Left cardiac atrium (tissue), 4 donors: ENCODE measurements at regions not wholly inside any gene's neighbourhood (a gene's known extent, or its start where the extent isn't known, plus 50 kb on each side); places are given as distances from the start of the nearest gene placed in this dataset.
A peak's percentile ranks its signal among the peaks of the same experiment; 100 is the strongest.

Experiments used
- ATAC-seq, 2 donors: fragments of 200-7000 bp; cut with Tn5 transposase; one replicate each; pipeline ENCODE4 v1.9.1; 2020; ENCODE audit warnings: mild to moderate bottlenecking in 2 of 2, moderate library complexity in 2 of 2
- DNase-seq: peaks from one replicate; pipeline ENCODE4 v3.0.0-alpha.2; 2020
- intact Hi-C, 2 donors: fragments of 100-400 bp; cut with DNase I; formaldehyde crosslinking; loops; one replicate each; pipeline versions ENCODE4 v1.14.1 to v1.15.1; 2022 to 2023
- donor health status: DM: no; HTN: yes; CAD: no.
- donor health status: DM: no; HTN: yes; CAD: no; lungs with severe emphysema.
- donor health status: DM: yes; HTN: yes; CAD: no.
- donor health status: Dilated cardiomyopathy.

DNA sequence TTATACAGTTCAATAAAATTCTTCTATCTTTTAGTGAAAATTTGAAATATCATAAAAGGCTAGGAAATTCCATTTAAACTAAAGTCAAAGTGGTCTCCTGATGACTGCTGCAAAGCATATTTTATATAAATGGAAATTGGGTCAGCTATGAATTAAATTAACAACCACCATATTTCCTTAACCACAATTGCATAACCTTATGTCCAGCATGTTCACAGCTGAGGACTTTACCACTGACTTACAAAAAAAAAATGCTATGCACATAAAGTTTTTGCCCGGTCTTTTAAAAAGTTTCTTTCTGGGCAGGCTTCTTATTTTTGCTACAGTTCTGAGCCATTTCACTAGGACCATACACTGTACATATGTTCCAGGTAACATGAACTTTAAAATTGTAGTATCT lies 208.6 kb upstream of the RGMB start:
- intact Hi-C loops = no loop called here
- DNase-seq (no peak), ATAC-seq (no peak)

DNA sequence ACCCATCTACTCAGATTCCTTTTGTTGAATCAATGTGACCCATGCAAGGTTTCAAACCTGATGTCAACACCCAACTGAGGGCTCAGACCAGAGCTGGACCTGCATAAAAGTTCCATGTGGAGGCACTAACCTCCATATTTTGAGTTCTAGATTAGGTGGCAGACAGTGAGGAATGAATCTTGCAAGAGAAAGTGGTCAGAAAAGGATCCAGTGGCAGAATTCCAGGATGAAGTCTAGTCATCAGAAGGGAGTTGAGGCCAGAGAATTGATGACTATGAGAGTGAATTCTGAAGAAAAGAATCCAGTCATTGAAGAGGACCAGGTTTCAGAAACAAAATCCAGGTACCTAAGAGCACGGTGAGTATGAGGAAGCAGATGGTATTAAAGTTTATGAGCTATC lies 205.1 kb upstream of the RGMB start:
- DNase-seq (no peak), ATAC-seq (no peak)
- intact Hi-C loops = no loop called here

DNA sequence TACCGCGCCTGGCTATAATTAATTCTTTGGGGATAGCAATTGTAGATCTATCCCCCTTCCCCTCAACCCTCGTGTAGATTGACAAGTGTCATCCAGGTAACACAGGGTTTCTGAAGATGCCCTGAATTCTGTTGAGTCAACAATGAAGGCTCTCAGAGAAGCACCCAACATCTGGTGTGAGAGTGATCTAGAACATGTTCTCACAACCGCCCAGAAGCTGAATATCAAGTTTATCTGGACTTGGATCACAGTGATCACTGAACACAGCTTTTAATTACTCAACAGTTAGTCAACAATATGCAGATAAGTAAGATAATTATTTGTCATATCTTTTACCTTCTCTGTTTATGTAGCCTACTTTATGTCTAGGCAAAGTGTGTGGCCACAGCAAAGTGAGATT lies 204.2 kb upstream of the RGMB start:
- ATAC-seq = no peak
- intact Hi-C loops = no loop called here

DNA sequence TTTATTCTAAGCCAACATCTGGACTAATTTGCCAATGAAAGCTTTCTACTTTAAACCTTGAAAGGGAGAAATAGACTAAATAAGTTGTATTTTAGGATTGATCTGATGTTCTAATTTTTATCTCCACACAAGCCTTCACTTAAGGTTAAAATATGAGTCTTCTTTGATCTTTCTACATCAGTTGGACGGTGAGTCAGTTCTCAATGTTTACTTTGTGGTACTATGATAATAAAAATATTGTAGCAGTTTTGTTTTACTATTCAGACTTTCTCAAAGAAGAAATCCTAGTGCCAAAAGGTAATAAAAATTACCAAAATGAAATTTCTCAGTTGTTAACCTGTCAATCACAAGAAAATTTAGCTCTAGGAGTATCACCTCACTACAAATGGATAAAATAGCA lies 203.5 kb upstream of the RGMB start:
- DNase-seq (no peak), ATAC-seq (no peak)
- intact Hi-C loops = loop anchor here in 1 of 2 donors (10.0 kb wide), 1 partner anchor 165 kb away; no protein-coding TSS in a partner anchor

More for the DNA sequence above, 204.2 kb upstream of the RGMB start:
- DNase-seq = no peak

DNA sequence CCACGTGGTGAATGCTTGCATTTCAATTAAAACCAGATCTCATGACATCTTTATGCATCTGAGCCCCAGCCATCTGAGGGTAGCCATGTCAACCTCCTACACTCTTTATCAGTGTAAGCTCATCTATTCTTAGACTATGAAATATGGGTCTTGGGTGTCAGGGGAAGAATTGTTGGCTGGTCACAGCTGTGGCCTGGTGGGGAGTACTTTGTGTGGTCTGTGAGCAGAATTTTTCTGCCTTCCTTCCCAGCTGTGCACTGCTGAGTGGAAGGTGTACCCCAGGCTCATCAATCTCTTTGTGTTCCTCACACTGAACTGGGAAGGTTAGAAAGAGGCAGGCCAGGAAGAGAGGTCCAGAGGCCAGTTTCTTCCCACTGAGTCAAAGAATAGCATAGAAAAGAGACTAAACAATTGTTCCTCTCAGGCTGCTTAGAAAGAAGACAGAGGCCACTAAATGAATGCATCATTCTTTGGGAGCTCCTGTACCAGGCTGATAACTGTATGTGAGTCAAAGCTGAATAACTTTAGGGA lies 202.7 kb upstream of the RGMB start:
- intact Hi-C loops = loop anchor here in 1 of 2 donors (10.0 kb wide), 1 partner anchor 164 kb away; no protein-coding TSS in a partner anchor
- DNase-seq (no peak), ATAC-seq (no peak)

DNA sequence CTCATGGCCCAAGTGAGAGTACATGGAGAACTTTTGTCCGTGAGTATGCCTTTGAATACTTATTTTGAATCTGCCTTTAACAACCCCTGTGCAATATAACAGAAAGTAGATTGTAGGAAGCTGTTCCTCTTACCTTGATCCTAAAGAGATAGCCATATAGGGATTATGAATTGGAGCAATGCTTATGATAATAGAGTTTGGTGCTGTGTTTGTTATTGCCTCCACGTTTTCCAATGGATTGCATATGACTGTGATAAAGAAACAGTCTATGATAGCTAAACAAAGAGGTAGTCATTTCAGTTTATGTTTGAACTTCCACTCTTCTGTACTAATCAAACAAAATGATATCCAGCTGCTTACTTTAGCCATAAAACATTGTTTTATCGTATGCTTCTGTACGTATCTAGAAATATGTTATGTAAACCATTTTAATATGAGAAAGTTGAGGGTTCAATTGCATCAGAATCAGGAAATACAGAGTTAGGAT lies 199.6 kb upstream of the RGMB start:
- ATAC-seq (no peak), DNase-seq (no peak)
- intact Hi-C loops = loop anchor here in 1 of 2 donors (10.0 kb wide), 1 partner anchor 161 kb away; no protein-coding TSS in a partner anchor

DNA sequence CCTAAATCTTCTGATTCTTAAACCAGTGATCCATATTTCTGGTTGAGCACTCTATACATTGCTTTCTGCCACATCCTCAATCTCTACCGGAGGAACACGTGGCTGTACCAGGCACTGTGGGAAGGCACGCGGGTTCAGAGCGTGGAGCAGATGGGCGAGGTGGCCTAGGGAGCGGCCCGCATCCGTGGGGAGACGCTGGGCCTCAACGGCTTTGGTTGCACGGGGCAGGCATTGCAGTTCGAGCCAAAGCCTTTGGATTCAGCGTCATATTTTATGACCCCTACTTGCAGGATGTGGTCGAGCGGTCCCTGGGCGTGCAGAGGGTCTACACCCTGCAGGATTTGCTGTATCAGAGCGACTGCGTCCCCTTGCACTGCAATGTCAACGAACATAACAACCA lies 197.2 kb upstream of the RGMB start:
- no peak for DNase-seq
- ATAC-seq = no peak
- intact Hi-C loops = loop anchor here in 1 of 2 donors (10.0 kb wide), 1 partner anchor 159 kb away; no protein-coding TSS in a partner anchor

DNA sequence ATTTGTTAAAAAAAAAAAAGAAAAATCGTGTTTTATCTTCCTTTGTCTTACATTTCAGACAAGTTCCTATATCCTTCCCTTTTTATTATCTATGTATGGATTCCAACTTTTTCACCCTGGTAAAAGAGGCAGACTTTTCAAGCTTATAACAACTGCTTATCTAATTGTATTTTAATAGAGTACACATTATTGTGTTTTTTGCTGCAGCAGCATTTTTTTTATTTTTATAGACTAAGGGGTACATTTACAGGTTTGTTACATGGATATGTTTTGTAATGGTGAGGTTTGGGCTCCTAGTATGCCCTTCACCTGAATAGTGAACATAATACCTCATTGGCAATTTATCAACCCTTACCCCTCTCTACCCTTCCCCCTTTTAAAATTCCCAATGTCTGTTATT lies 195.0 kb upstream of the RGMB start:
- intact Hi-C loops = loop anchor here in 1 of 2 donors (10.0 kb wide), 1 partner anchor 156 kb away; no protein-coding TSS in a partner anchor
- ATAC-seq = no peak
- DNase-seq = no peak

DNA sequence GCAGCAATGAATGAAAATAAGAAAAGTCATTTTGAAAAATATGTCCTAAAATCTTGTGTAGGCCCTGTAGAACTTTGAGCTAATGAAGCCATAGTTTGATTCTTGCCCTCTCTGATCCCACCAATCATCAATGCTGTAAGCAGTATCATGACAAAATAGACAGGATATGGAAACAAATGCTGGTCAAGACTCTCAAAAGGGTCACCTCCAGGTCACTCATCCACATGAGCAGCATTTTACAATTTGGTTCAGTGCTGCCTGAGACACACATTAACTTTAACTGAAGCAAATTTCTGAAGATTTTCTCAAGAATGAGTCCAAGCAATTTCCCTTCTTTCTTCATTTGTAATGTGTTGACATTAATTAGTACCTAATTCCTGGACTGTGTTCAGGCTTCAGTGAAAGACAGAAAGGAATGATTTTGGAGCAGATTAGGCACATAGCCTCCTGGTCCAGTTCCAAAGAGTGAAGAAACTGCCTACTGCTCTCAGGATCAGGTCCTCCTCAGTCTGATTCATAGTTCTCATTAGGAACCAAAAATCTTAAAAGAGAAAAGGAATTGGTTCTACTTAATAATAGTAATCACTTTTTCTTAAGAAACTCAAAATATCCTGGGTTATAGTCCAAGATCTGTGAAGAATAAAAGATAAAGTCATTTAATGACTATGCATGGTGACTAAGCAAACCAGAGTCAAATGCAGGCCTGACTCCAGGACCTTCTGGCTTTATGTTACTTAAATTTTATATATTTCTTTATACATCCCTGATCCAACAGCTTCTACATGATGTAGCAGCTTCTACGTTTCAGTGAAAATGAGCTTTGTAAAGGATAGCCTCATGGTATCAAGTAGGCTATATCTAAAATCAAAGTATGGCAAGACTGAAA lies 192.1 kb upstream of the RGMB start:
- intact Hi-C loops = no loop called here
- no peak for DNase-seq
- peak in 1 of 2 donors; percentile 67 for ATAC-seq

DNA sequence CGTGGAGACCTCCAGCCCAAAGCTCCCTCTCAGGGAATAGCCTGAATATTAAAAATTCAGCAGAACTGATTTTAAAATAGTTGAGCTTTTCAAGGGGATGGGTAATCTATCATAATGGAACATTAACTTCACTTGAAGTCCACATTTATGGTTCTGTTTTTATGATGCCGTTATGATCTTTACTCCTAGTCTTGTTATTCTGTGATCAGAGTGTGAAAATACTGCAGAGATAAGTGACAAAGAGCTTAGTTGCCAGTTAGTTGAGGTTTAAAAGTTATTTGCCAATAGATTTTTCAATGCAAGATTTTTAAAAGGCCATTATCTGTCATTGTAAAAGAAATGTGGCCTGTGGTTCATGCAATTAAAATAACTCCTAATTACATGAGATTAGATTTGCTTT lies 189.9 kb upstream of the RGMB start:
- no peak for DNase-seq
- intact Hi-C loops = no loop called here
- no peak for ATAC-seq

DNA sequence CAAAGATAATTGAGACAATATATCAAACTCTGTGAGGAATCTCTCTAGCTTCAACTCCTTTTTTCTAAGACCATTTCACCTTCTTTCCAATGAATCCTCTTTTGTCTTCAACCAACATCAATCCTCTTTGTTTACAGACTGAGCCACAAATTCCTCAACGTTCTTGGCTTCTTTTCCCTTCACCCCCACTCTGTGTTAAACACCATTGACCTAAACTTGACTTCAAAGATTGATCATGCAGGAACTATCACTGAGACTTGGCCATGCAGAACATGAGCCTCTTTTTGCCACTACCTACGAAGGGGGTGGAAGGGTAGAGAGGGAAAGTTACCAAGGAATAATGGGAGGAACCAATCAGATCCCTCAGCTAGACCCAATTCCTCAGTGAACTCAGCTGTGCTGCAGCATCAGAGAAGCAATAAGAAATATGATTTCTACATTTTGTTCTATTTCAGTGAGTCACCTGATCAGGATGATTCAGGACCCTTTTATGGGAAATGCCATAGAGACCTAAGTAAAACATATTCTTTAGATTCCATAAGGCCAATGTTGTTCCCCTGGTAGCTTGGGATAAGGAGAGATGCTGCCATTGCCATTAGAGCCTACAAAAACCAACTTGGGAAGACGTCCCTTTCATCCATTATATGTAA lies 187.7 kb upstream of the RGMB start:
- intact Hi-C loops = no loop called here
- ATAC-seq (no peak), DNase-seq (no peak)

DNA sequence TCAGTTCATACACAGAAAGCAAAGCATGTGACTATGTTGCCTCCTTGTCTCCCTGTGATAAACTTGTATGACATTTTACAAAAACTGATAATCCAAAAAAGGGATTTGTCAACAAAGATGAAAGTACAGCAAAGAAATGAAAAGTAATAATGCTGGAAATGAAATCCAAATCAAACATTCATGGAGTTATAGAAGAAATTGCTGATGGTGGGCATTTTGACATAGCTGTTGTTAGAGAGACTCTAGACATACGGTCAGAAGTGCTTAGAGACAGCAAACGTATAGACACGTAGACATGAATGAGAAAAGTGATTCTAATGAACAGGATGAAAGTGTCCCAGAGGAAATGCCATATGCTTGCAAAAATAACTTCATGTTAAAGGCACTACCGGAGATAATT lies 186.9 kb upstream of the RGMB start:
- ATAC-seq (no peak), DNase-seq (no peak)
- intact Hi-C loops = no loop called here

DNA sequence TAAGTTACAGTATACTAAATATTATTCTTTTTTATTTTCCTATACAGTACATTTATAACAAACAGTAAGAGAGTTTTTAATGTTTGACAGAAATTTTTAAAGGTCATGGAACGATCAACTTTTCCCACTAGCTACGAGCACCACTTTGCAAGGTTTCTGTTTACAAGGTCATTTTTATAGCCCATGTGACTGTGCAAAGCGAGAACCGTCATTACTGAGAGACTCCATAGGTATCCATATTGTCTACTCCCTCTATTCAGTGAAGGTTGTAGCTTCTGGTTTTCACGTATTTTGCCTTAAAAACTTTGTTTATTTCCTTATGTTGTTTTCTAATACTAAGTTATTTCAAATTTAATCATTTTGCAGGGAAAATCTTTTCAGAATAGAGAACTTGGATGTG lies 186.3 kb upstream of the RGMB start:
- intact Hi-C loops = no loop called here
- ATAC-seq = no peak
- DNase-seq = no peak

DNA sequence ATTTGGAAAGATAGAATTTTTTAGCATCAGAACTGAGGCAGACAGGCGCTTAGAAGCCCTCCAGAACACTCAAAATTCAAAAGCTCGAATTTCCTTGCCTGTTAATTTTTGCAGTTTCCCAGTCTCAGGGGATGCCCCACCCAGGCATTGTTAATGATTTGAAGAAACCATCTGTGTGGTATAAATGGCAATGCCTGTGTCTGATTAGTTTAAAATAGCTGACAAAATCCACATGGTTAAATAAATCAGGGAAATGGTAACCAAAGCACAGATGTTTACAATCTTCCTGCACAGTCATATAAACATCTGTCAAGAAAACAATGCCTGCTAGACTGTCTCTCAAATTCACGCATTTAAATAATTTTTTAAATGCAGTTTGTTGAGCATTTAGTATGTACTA lies 185.2 kb upstream of the RGMB start:
- DNase-seq = no peak
- no peak for ATAC-seq
- intact Hi-C loops = no loop called here

DNA sequence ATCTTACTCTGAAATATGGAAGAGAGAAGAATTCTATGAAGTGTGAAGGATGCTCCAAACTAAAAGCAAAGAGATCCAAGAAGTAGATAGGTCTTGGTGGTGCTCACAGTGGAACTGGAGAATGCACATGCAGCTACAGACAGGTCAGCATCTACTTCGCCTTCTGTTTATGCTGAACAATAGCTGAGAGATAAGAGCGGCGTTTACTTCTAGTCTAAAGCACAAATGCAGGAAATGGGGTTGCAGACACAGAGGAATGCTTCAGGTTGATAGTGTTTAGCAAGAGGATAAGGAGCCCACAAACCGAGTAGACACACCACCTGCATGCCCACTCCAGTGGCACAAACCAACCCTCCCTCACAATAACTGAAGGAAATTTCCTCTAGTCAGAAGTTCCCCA lies 180.0 kb upstream of the RGMB start:
- intact Hi-C loops = no loop called here
- ATAC-seq = no peak
- no peak for DNase-seq

DNA sequence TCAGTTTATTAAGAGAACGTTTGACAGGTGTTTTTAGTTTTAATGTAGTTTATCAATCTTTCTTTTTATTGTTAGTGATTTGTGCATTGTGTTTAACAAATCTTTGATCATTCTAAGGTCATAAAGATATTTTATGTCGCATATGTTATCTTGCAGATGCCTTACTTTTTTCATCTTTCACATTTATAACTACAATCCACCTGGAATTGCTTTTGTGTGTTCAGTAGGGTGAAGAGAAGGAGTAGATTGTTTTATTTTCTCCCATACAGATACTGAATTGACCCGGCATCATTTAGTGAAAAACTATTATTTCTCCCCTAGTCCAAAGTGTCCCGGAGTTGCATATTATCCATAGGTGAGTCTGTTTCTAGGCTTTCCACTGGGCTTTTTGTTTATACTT lies 179.4 kb upstream of the RGMB start:
- no peak for ATAC-seq
- DNase-seq = no peak
- intact Hi-C loops = no loop called here

DNA sequence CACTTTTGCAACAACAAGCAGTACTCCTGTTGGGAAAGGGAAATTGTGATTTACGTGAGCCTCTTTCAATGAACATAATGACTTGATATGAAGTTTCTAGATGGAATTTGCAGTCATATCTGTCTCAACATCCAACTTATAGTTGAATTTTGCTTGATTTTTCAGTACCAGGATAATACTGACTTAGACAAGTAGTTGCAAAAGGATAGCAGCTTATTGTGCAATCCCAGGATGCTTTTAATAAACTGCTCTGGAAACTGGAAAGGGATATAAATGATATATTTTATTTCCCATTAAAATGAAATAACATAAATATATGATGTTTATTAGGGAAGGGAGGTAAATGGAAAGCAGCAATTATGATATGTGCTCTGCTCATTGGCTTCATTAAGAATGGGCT lies 174.4 kb upstream of the RGMB start:
- intact Hi-C loops = no loop called here
- no peak for DNase-seq
- ATAC-seq = no peak

DNA sequence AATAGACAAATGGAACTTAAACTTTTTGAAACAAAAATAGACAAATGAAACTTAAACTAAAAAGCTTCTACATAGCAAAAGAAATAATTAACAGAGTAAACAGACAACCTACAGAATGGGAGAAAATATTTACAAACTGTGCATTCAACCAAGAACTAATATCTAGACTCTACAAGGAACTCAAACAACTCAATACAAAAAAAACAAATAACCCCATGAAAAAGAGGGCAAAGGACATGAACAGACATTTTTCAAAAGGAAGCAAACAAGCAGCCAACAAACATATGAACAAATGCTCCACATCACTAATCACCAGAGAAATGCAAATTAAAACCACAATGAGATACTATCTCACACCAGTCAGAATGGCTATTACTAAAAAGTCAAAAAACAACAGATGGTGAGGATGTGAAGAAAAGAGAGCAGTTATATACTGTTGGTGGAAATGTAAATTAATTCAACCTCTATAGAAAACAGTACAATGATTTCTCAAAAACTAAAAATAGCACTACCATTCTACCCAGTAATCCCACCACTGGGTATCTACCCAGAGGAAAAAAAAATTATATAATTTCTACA lies 170.8 kb upstream of the RGMB start:
- intact Hi-C loops = no loop called here
- ATAC-seq (no peak), DNase-seq (no peak)

DNA sequence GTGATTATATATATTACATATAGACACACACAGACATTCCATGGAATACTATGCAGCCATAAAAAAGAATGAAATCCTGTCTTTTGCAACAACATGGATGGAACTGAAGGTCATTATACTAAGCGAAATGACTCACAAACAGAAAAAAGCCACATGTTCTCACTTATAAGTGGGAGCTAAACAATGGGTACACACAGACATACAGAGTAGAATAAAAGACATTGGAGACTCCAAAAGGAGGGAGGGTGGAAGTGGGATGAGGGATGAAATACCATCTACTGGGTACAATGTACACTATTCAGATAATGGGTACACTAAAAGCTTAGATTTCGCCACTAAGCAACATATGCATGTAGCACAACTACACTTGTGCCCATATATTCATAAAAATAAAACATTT lies 170.0 kb upstream of the RGMB start:
- intact Hi-C loops = no loop called here
- ATAC-seq = no peak
- no peak for DNase-seq

DNA sequence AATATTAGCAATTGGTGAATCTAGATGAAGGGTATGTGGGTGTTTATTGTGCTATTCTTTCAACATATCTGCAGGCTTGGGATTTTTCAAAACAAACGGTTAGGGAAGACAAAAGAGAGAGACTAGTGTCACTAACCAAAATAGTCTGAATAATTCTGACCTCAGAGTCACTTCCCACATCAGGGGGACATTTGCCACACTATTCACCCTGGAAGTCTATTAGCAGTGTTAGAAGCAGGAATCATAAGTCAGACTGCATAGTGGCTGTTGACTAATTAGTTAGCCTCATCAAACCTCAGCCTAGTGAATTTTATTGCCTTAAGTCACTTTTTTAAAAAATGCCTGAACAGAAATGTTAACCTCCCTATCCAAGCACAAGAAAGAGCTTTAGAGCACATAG lies 169.2 kb upstream of the RGMB start:
- intact Hi-C loops = no loop called here
- DNase-seq (no peak), ATAC-seq (no peak)
